ENCODE measurements at regions not wholly inside any gene's neighbourhood (a gene's known extent, or its start where the extent isn't known, plus 50 kb on each side); places are given as distances from the start of the nearest gene placed in this dataset.
"Not testable (repeated sequence)": the region's sequence is repeated elsewhere in the genome, so short reads cannot be mapped to it uniquely, and the experiment has no call there.

DNA sequence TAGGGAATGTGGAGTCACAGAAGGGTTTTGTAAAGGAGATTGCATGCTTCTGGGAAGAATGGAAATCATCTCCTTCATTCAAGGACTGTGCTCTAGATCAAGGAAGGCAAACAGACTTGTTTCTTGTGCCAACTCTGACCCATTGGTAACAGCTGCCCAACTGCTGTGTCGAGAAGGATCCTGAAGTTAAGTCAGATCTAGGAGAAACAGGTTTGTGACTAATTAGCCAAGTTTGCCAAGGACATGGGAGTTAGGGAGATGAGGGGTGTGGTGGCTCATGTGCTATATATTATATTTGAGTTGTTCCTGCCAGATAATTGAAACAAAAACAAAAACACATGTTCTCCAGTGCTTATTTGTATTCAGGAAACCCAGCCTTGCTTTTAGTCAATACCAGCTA lies 251.2 kb upstream of the USP24 start:
- no peak for DNase-seq

GRCh38 chr1:55464550-55464949 lies 249.4 kb upstream of the USP24 start:
- no peak for DNase-seq

GRCh38 chr1:55463814-55464475 lies 248.8 kb upstream of the USP24 start:
- DNase-seq: no peak

- no peak for DNase-seq
These were observed 242.7 kb upstream of the USP24 start for GRCh38 chr1:55457874-55458273.

DNA sequence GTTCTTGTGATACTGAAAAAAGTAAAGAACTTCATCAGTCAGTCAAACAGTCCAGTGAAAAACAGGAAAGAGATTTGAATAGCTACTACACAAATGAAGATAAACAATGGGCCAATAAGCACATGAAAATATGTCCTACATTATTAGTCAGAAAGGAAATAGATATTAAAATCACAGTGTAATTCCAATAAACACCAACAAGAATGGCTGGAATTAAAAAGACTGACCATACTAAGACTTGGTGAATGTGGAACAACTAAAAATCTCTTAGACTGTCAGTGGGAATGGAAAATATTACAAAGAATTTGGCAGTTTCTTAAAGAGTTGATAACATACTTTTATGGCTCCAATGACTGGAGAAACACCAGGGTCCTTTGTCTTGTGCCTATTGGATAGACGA lies 241.8 kb upstream of the USP24 start:
- DNase-seq: no peak

GRCh38 chr1:55448261-55448660 lies 233.1 kb upstream of the USP24 start:
- DNase-seq: no peak

DNA sequence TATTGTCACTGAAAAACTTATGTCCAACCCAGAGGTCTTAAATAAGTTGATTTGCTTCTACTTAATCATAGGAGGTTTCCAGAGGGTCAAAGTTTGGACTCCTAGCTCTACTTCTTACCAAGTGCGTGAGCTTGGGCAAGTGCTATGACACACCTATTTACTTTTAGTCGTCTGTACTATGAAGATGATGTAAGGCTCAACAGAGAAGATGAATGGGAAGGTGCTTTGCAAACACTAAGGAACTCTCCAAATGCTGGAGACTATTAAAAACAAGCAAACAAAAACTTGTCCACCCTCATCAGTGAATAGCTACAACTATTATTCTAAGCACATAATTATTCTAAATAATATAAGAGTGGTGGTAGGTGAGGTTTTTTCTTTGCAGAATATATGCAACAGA lies 232.3 kb upstream of the USP24 start:
- DNase-seq: no peak

GRCh38 chr1:55446351-55446750 lies 231.2 kb upstream of the USP24 start:
- no peak for DNase-seq

DNA sequence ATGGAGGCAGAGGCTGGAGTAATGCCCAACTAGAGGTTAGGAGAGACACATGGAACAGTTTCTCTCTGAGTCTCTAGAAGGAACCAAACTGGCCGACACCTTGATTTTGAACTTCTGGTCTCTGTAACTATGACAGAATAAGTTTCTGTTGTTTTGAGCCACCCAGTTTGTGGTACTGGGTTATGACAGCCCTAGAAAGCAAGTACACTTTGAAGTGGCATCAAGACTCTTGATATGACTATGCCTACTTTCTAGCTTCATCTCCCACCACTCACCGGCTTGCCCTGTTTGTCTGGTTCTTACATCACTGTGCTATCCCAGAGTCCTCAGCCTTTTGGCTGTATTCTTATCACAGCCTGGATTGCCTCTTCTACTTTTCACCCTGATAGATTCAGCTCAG lies 230.3 kb upstream of the USP24 start:
- no peak for DNase-seq

DNA sequence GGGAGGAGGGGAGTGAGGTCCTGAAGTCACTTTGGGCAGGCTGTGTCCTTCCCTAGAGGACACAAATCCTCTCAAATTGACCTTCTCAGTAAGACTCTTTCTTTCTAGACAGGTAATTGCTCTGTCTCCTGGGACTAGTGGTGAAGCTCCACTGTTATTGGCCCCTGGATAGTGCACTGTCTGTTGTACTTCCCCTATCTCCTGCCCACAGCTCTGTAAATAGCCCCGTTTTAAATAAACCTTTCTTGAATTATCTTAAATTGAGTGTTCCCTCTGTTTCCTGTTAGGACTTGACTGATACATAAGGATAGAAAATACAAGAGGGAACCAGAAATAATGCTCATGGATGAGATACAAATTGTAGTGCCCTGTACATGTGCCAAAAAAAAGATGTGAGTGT lies 229.5 kb upstream of the USP24 start:
- no peak for DNase-seq

DNA sequence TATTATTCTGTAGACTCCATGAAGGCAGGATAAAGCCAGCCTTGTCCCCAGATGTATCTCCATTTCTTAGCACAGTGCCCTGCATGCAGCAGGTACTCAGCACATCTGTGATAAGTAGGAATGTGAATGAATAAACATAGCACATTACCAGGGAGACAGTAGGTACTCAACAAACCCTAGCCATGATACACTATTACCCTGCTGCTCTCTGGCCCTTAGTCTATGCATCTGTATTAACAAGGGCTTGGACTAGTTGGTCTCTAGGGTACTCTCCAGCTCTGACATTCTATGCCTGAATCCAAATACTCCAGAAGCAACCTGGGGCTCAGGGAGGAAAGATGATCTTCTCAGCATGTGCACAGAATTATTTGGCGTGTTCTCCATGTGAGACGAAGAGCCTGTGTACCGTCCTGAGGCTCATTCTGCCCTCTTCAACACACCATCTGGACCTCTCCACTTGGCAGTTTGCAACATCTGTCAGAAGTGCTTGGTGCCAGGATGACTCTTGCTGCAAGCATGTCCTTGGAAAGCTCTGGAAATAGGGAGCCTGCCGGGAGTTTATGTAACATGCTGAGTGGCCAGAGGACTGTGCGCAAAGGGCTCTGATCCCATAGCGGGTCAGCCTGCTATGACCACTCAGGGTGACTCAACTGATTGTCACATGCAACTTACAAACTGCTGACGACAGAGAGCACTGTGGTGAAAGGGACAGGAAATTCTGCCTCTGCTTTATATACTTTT lies 228.2 kb upstream of the USP24 start:
- no peak for DNase-seq

GRCh38 chr1:55441489-55441888 lies 226.3 kb upstream of the USP24 start:
- DNase-seq: no peak

DNA sequence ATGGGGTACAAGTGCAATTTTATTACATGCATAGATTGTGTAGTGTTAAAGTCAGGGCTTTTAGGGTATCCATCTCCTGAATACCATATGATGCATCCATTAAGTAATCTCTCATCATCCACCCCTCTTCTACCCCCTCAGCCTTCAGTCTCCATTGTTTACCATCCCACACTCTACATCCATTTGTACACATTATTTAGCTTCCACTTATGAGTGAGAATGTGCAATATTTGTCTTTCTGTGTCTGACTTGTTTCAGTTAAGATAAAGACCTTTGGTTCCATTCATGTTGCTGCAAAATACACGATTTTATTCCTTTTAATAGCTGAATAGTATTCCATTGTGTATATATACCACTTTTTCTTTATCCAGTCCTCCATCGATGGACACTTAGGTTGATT lies 222.5 kb upstream of the USP24 start:
- no peak for DNase-seq

- not testable (repeated sequence) for DNase-seq
These were observed 215.6 kb upstream of the USP24 start for GRCh38 chr1:55430720-55431119.

DNA sequence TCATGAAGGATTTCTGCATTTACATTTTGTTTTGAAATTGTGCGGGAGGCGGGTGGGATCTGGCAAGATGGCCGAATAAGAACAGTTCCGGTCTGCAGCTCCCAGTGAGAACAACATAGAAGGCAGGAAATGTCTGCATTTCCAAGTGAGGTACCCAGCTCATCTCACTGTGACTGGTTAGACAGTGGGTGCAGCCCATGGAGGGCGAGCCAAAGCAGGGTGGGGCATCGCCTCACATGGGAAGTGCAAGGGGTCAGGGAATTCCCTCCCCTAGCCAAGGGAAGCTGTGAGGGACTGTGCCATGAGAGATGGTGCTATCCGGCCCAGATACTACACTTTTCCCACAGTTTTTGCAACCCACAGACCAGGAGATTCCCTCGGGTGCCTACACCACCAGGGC lies 215.0 kb upstream of the USP24 start:
- DNase-seq: not testable (repeated sequence)

DNA sequence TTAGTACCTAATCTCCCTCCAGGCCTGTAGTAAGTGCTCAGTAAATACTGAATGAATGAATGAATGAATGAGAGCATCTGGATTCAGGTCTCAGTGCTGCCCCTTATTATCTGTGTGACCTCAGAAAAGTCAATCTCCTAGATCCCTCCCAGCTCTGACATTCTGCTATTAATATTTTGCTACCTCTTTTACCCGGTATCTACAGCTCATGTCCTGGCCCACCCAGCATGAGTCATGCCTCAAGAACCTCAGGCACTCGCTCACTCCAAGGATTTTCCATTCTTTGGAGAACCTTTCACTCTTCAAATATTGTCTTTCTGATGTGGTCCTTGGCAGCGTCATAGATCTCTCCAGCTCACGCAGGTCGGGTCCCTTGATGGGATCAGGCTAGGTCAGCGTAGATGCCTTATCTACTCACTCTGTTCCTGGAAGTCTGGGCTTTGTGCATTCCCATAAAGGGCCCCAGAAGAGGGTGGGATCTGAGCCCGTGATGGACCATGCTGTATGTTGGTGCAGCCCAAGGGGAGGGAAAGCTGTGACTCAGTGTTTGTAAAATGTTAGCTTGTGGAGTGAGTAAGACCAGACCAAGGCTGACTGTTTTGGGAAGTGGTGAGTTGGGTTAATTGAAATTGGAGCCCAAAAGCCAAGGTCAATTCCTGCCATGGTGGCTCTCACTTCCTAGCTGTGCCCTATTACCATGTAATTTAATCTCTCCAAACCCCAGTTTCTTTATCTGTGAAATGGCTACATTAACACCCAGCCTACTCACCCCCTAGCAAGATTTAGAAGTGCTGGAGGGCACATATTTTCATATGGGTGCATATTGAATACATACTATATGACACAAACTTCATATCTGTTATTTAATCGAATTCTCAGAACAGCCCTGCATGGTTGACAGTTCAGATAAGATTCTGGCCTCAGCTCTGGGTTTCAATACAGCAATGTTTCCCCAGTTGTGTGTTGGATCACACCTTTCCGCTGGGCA lies 214.1 kb upstream of the USP24 start:
- no peak for DNase-seq

DNA sequence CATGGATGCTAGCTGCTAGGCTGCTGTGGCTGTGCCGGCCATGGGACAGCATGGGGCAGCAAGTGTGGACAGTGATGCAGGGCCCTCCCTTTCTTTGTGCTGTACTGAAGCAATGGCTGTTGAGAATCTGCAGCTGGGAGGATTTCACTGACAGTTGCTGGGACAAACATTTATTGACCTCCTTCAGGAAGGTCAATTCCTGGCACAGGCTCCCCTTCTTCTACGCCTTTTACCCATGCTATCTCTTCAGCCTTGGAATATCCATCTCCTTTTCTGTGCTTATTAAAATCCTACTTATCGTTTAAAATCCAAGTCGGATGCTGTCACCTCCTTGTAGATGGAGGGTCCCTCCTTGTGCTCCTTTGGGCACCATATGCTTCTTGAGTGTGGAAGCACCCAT lies 213.1 kb upstream of the USP24 start:
- DNase-seq: no peak

DNA sequence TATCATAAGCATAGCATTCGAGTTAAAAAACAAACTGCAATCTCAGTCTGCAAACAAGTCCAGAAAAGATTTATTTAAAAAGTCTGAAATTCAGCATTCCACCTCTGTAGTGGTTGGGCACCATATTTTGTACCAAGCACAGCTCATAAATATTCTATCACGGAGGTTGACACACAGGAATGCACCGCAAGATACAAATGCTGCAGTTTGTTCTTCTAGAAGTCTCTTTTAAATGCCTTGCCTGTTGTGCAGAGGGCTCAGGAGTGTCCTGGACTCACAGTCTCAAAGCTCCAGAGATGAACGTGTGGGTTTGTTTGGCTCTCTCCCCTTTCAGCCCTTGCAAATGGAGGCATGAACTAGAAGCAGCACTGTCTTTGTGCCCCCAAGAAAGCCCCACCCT lies 212.4 kb upstream of the USP24 start:
- no peak for DNase-seq

GRCh38 chr1:55426619-55427018 lies 211.5 kb upstream of the USP24 start:
- no peak for DNase-seq

DNA sequence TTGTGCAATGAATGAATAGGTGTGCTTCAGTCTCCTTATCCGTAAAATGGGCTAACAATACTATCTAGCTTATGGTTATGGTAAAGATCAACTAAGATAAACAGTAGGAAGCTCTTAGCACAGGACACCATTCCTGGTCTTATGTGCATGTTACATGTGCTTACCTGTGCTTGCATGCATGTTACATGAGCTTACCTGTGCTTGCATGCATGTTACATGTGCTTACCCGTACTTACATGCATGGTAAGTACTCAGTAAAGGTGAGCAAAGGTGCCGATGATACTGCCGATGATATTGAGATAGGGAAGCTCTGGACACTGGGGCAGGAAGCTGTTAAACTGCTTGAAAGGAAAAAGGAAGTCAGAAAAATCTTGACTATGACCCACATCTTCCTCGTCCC lies 211.0 kb upstream of the USP24 start:
- DNase-seq: no peak

DNA sequence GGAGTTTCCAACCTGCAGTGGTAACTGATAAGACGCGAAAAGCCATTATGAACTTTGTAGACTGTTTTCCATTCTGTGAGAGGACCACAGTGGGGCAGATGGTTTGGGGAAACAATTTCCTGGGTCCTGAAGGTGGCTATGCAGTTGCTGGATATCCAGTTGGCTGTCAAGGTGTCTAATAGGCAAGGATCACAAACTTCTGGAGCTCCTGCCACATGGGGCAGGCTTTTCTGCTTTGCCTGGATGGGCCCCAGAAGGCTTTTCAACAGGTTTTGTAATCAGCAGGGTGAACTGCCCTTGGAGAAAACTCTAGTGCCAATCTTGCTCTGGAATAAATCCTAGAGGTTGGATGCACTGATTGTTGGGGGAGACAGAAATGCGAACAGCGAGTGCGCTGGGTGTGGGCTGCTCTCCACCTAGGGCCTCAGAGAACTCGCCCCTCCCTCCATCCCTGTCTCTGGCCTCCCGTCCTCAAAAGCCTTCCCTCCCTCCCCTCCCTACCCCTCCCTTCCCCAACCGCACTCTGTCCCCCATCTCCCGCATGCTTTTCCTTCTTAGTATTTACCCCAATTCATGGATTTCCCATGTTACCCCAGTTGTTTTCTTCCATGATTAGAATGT lies 210.3 kb upstream of the USP24 start:
- no peak for DNase-seq

GRCh38 chr1:55423376-55423775 lies 208.2 kb upstream of the USP24 start:
- DNase-seq: no peak

Measured in stimulated activated CD4-positive, alpha-beta T cell treated with anti-CD3 and anti-CD28 coated beads, Interleukin-2, amount 100 ng/mL, for 24 hours (primary cell).